HL-60/S4 treated with phorbol 12-myristate 13-acetate at 8.2 ng/mL for 4 days and 3 days (cell line): ENCODE measurements at regions not wholly inside any gene's neighbourhood (a gene's known extent, or its start where the extent isn't known, plus 50 kb on each side); places are given as distances from the start of the nearest gene placed in this dataset.

Experiments used
- in situ Hi-C: fragments of 300-500 bp; cut with MboI; formaldehyde crosslinking; loops from 2 replicates; pipeline ENCODE4 v1.15.0; 2022; ENCODE audit warnings: low sequenced_read_pairs

- in situ Hi-C loops: no loop called here
Measured at GRCh38 chr6:25215881-25216280, 63.3 kb upstream of the CARMIL1 start.

GRCh38 chr6:25217302-25217701 lies 61.9 kb upstream of the CARMIL1 start:
- in situ Hi-C loops: no loop called here

- in situ Hi-C loops: no loop called here
Measured at GRCh38 chr6:25217829-25218228, 61.3 kb upstream of the CARMIL1 start.

GRCh38 chr6:25218346-25218745 lies 60.8 kb upstream of the CARMIL1 start:
- in situ Hi-C loops: no loop called here

GRCh38 chr6:25219216-25219916 lies 59.8 kb upstream of the CARMIL1 start:
- in situ Hi-C loops: no loop called here

- in situ Hi-C loops: no loop called here
Measured at GRCh38 chr6:25219917-25220278, 59.3 kb upstream of the CARMIL1 start.

GRCh38 chr6:25220857-25221256 lies 58.3 kb upstream of the CARMIL1 start:
- in situ Hi-C loops: no loop called here

- in situ Hi-C loops: no loop called here
Measured at GRCh38 chr6:25222006-25222678, 57.0 kb upstream of the CARMIL1 start.

- in situ Hi-C loops: no loop called here
Measured at GRCh38 chr6:25223490-25223991, 55.6 kb upstream of the CARMIL1 start.

- in situ Hi-C loops: no loop called here
Measured at GRCh38 chr6:25224242-25224641, 54.9 kb upstream of the CARMIL1 start.

GRCh38 chr6:25227854-25228253 lies 51.3 kb upstream of the CARMIL1 start:
- in situ Hi-C loops: no loop called here
